IMR-90 (cell line): ENCODE measurements at regions not wholly inside any gene's neighbourhood (a gene's known extent, or its start where the extent isn't known, plus 50 kb on each side); places are given as distances from the start of the nearest gene placed in this dataset.

Experiments
- ATAC-seq: fragments of 200-7000 bp; cut with Tn5 transposase; 2 replicates; pipeline ENCODE4 v1.9.1; 2020; ENCODE audit warnings: low read depth, mild to moderate bottlenecking, moderate library complexity
- BruUV-seq: library from RNA; stranded (reverse); fragments of 400-500 nt; replicated peaks from 2 replicates; lab custom pipeline; 2021; lab: Mats Ljungman, UMichigan
- CTCF ChIA-PET: fragments of 300-600 bp; formaldehyde crosslinking; extraction: SDS; loops from one replicate; lab custom pipeline; 2021; ENCODE audit warnings: antibody characterized with exemption; lab: Yijun Ruan, JAX
- POLR2A ChIA-PET: fragments of 300-600 bp; sonication (Branson Sonifier 250); formaldehyde crosslinking; loops from one replicate; lab custom pipeline; 2022; ENCODE audit warnings: antibody characterized with exemption; ENCODE audit not compliant: unreplicated experiment; lab: Charles Lee
- DNase-seq: peaks from one replicate; pipeline ENCODE4 v3.0.0; 2013
- H2AFZ ChIP-seq: replicated peaks from 2 replicates; pipeline ENCODE3; 2013; ENCODE audit warnings: low read length, mild to moderate bottlenecking; ENCODE audit not compliant: poor library complexity
- H2AK5ac ChIP-seq: 2 replicates; pipeline ENCODE4 v1.6.1; 2013; ENCODE audit warnings: low read depth, low read length, inconsistent platforms
- H2AK9ac ChIP-seq: replicated peaks from 2 replicates; pipeline ENCODE3; 2013; ENCODE audit warnings: mild to moderate bottlenecking, low read depth, low read length, moderate library complexity; ENCODE audit not compliant: poor library complexity
- H2BK120ac ChIP-seq: 2 replicates; pipeline ENCODE4 v1.6.1; 2013; ENCODE audit warnings: low read depth, low read length, inconsistent platforms
- H2BK15ac ChIP-seq: 3 replicates; pipeline ENCODE4 v1.6.1; 2013; ENCODE audit warnings: low read depth, low read length, inconsistent platforms
- H2BK20ac ChIP-seq: 2 replicates; pipeline ENCODE4 v1.6.1; 2013; ENCODE audit warnings: low read depth, mild to moderate bottlenecking, inconsistent platforms, low read length, moderate library complexity
- H2BK5ac ChIP-seq: 2 replicates; pipeline ENCODE4 v1.6.1; 2013; ENCODE audit warnings: mild to moderate bottlenecking, low read depth, low read length, inconsistent platforms; ENCODE audit not compliant: poor library complexity, severe bottlenecking
- H3K14ac ChIP-seq: replicated peaks from 2 replicates; pipeline ENCODE4 v1.6.1; 2013; ENCODE audit warnings: low read depth, low read length, inconsistent platforms
- H3K18ac ChIP-seq: 2 replicates; pipeline ENCODE4 v1.6.1; 2013; ENCODE audit warnings: low read depth, low read length, control low read depth
- H3K23ac ChIP-seq: 2 replicates; pipeline ENCODE4 v1.6.1; 2013; ENCODE audit warnings: low read depth, low read length, inconsistent platforms
- H3K27ac ChIP-seq: 2 replicates; pipeline ENCODE4 v1.5.1; 2013; ENCODE audit warnings: mild to moderate bottlenecking, control low read depth, low read length; ENCODE audit not compliant: insufficient read depth
- H3K27me3 ChIP-seq: 2 replicates; pipeline ENCODE4 v1.6.1; 2013; ENCODE audit warnings: low read length; ENCODE audit not compliant: control insufficient read depth, insufficient read depth
- H3K36me3 ChIP-seq: 2 replicates; pipeline ENCODE4 v1.6.1; 2013; ENCODE audit warnings: low read length, mixed read lengths; ENCODE audit not compliant: control insufficient read depth, insufficient read depth
- H3K4ac ChIP-seq: 2 replicates; pipeline ENCODE4 v1.6.1; 2013; ENCODE audit warnings: low read depth, low read length, inconsistent platforms
- H3K4me1 ChIP-seq: 2 replicates; pipeline ENCODE4 v1.6.1; 2013; ENCODE audit warnings: low read length, mixed read lengths; ENCODE audit not compliant: control insufficient read depth, insufficient read depth
- H3K4me2 ChIP-seq: 2 replicates; pipeline ENCODE4 v1.6.1; 2013; ENCODE audit warnings: low read depth, mild to moderate bottlenecking, control low read depth, low read length, moderate library complexity
- H3K4me3 ChIP-seq: 2 replicates; pipeline ENCODE4 v1.5.1; 2013; ENCODE audit warnings: low read depth, mild to moderate bottlenecking, control low read depth, low read length, moderate library complexity; ENCODE audit not compliant: insufficient read depth
- H3K56ac ChIP-seq: 2 replicates; pipeline ENCODE4 v1.6.1; 2013; ENCODE audit warnings: low read length, inconsistent platforms; ENCODE audit not compliant: insufficient read depth; ENCODE audit errors: extremely low read depth
- H3K79me1 ChIP-seq, 2 experiments: 2 replicates each; pipeline ENCODE4 v1.6.1; 2013; ENCODE audit warnings: low read length in 2 of 2, inconsistent platforms in 1 of 2, low read depth in 1 of 2
- H3K9ac ChIP-seq: 2 replicates; pipeline ENCODE4 v1.6.1; 2013; ENCODE audit warnings: low read depth, low read length, control low read depth
- H3K9me1 ChIP-seq: 2 replicates; pipeline ENCODE4 v1.6.1; 2013; ENCODE audit warnings: low read length, inconsistent platforms; ENCODE audit not compliant: insufficient read depth
- H3K9me3 ChIP-seq: 2 replicates; pipeline ENCODE4 v1.6.1; 2013; ENCODE audit warnings: low read length; ENCODE audit not compliant: control insufficient read depth, insufficient read depth
- H4K20me1 ChIP-seq: 2 replicates; pipeline ENCODE4 v1.6.1; 2013; ENCODE audit warnings: low read length, inconsistent platforms; ENCODE audit not compliant: insufficient read depth
- H4K5ac ChIP-seq: 2 replicates; pipeline ENCODE4 v1.6.1; 2013; ENCODE audit warnings: mild to moderate bottlenecking, low read depth, low read length, control low read depth
- H4K8ac ChIP-seq, 2 experiments: 2 replicates each; pipeline ENCODE4 v1.6.1; 2013; ENCODE audit warnings: low read depth in 2 of 2, low read length in 2 of 2, control low read depth in 1 of 2, inconsistent platforms in 1 of 2
- H4K91ac ChIP-seq: 2 replicates; pipeline ENCODE4 v1.6.1; 2013; ENCODE audit warnings: low read depth, low read length, inconsistent platforms; ENCODE audit not compliant: insufficient read depth
- CHD1 ChIP-seq: IDR thresholded peaks from 2 replicates; pipeline ENCODE4 v1.6.1; 2012; ENCODE audit warnings: low read depth, low read length, improper control_type of control experiment
- FOS ChIP-seq: fragments of 150-350 bp; IDR thresholded peaks from 2 replicates; pipeline ENCODE4 v1.6.1; 2016; ENCODE audit warnings: low read depth, low read length
- MAZ ChIP-seq: IDR thresholded peaks from 2 replicates; pipeline ENCODE4 v1.6.1; 2012; ENCODE audit warnings: low read depth, mild to moderate bottlenecking, low read length, improper control_type of control experiment, moderate library complexity, borderline replicate concordance
- MXI1 ChIP-seq: IDR thresholded peaks from 2 replicates; pipeline ENCODE4 v1.6.1; 2012; ENCODE audit warnings: low read depth, mild to moderate bottlenecking, low read length, moderate library complexity, borderline replicate concordance
- NFE2L2 ChIP-seq: fragments of 150-350 bp; IDR thresholded peaks from 2 replicates; pipeline ENCODE4 v1.6.1; 2016; ENCODE audit warnings: low read depth, mild to moderate bottlenecking, low read length
- POLR2A ChIP-seq: IDR thresholded peaks from 2 replicates; pipeline ENCODE4 v1.6.1; 2012; ENCODE audit warnings: mild to moderate bottlenecking, low read depth, low read length
- RCOR1 ChIP-seq: IDR thresholded peaks from 2 replicates; pipeline ENCODE4 v1.6.1; 2012; ENCODE audit warnings: mild to moderate bottlenecking, low read length, improper control_type of control experiment; ENCODE audit not compliant: insufficient replicate concordance
- RFX5 ChIP-seq: IDR thresholded peaks from 2 replicates; pipeline ENCODE4 v1.8.0; 2012; ENCODE audit warnings: low read depth, mild to moderate bottlenecking, low read length, moderate library complexity
- SMC3 ChIP-seq: fragments of 150-350 bp; IDR thresholded peaks from 2 replicates; pipeline ENCODE4 v1.6.1; 2016; ENCODE audit warnings: low read depth, mild to moderate bottlenecking, antibody characterized with exemption, low read length, moderate library complexity
- WGBS, 2 experiments: methylation state at CpG; one replicate each; pipeline versions ENCODE4 v1.1.5 to v1.1.7; 2013; ENCODE audit warnings: missing lambda C conversion rate in 2 of 2; ENCODE audit not compliant: insufficient read length in 1 of 2; ENCODE audit errors: extremely low coverage in 2 of 2; 5-methylcytosine and 5-hydroxymethylcytosine counted together
- dilution Hi-C: fragments of 300-500 bp; cut with HindIII; formaldehyde crosslinking; loops from one replicate; pipeline ENCODE4 v1.14.3; 2018; ENCODE audit warnings: low sequenced_read_pairs; ENCODE audit not compliant: unreplicated experiment
- in situ Hi-C: fragments of 300-500 bp; cut with MboI; formaldehyde crosslinking; loops from 3 replicates; pipeline ENCODE4 v1.14.3; 2019; ENCODE audit warnings: low sequenced_read_pairs, inconsistent platforms, mixed read lengths
- intact Hi-C: fragments of 100-400 bp; cut with micrococcal nuclease; formaldehyde crosslinking; loops from 2 replicates; pipeline ENCODE4 v1.10.0; 2022
- TF ChIP-seq, protein P1 (sequence below): fragments of 150-350 bp; IDR thresholded peaks from 2 replicates; pipeline ENCODE4 v1.6.1; 2017; ENCODE audit warnings: mild to moderate bottlenecking, antibody characterized with exemption, low read length, low read depth
- TF ChIP-seq, protein P2 (sequence below): fragments of 150-350 bp; IDR thresholded peaks from 2 replicates; pipeline ENCODE4 v1.6.1; 2016; ENCODE audit warnings: low read depth, mild to moderate bottlenecking, low read length, moderate library complexity, borderline replicate concordance

DNA sequence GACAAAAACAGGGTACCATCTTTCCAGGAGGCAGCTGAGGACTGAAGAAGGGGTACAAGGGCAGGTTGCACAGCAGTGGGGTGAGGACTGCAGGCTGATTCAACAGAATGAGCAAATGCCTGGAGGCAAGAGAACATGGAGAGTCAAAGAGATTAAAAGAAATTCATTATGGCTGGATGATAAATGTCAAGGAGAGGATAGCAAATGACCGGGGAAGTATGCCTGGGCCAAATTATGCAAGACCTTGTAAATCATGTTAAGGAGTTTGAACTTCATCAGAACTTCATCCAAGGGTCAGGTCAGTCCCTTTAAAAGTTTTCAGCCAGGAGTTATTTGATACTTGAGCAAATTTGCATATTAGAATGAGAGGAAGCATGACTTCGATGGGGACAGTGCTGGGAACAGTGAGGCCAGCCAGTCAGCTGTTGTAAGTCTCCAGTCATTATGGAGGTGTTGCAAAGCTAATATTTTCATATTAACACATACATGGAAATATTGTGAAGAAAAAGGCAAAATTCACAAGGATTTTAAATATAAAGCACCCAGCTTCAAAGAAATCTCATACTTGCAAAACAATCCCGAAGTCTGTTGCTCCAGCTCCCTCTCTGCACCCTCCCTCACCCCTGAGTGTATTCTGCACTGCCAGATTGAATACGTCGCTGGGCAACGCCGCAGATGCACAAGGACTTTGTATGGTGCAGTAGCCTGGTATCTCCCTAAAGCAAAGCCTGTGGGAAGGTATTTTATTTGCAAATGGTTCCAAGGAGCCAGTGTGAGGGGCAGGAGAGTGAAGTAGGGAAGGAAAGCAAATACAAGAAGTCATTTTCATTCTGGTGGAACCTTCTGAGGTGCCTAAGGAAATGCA lies 509.8 kb upstream of the TLE4 start:
- Histone ChIP-seq H3K4me1 (peaks cover 2% of the 10 kb centered on the region; the same call in 1 of the 2 replicates), H2BK20ac (no peak overlapping the region), H3K4me2 (no peak overlapping the region), H2BK120ac (peak overlapping the region; percentile 35; the same call in 1 of the 2 replicates), H3K36me3 (no peaks in the 10 kb centered on the region), H2AFZ (no peak overlapping the region), H3K23ac (no peak overlapping the region), H3K4ac (no peak overlapping the region), H2AK9ac (no peak overlapping the region), H2BK5ac (no peak overlapping the region), H3K9me3 (no peaks in the 10 kb centered on the region), H3K18ac (no peak overlapping the region), H3K79me1 (no peaks in the 10 kb centered on the region), H4K8ac (no peak overlapping the region), H2AK5ac (peak overlapping the region; percentile 48; the same call in 1 of the 2 replicates), H3K27ac (no peak overlapping the region), H4K91ac (0 out of 2 replicates have a peak overlapping the region, but pooled peaks have one; percentile 66), H4K5ac (no peak overlapping the region), H3K4me3 (no peak overlapping the region), H3K9me1 (no peaks in the 10 kb centered on the region), H3K9ac (no peak overlapping the region), H4K20me1 (no peaks in the 10 kb centered on the region), H3K56ac (no peak overlapping the region), H3K14ac (peak overlapping the region; percentile 3; the same call in 1 of the 2 replicates), H2BK15ac (no peak overlapping the region), H3K27me3 (no peaks in the 10 kb centered on the region)
- POLR2A ChIA-PET = no interaction called here
- BruUV-seq = no TSS peak
- DNase-seq (no peak), ATAC-seq (no peak)
- dilution Hi-C loops = no loop called here
- TF ChIP-seq, protein P1, sequence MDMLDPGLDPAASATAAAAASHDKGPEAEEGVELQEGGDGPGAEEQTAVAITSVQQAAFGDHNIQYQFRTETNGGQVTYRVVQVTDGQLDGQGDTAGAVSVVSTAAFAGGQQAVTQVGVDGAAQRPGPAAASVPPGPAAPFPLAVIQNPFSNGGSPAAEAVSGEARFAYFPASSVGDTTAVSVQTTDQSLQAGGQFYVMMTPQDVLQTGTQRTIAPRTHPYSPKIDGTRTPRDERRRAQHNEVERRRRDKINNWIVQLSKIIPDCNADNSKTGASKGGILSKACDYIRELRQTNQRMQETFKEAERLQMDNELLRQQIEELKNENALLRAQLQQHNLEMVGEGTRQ = no peak
- no peak for TF ChIP-seq MXI1
- TF ChIP-seq, protein P2, sequence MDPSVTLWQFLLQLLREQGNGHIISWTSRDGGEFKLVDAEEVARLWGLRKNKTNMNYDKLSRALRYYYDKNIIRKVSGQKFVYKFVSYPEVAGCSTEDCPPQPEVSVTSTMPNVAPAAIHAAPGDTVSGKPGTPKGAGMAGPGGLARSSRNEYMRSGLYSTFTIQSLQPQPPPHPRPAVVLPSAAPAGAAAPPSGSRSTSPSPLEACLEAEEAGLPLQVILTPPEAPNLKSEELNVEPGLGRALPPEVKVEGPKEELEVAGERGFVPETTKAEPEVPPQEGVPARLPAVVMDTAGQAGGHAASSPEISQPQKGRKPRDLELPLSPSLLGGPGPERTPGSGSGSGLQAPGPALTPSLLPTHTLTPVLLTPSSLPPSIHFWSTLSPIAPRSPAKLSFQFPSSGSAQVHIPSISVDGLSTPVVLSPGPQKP = no peak
- TF ChIP-seq POLR2A = no peak
- no peak for TF ChIP-seq NFE2L2
- no peak for TF ChIP-seq SMC3
- TF ChIP-seq FOS = no peak
- no peak for TF ChIP-seq MAZ
- TF ChIP-seq CHD1 = no peak
- TF ChIP-seq RCOR1 = no peak
- TF ChIP-seq RFX5 = no peak
- CTCF ChIA-PET = no interaction called here
- in situ Hi-C loops = no loop called here
- WGBS, 2 experiments = 80% methylated on average over 3 of the region's 7 CpGs; no CpG with 5 or more reads in 1 of the 2 experiments
- intact Hi-C loops = no loop called here
